ENCODE measurements at regions not wholly inside any gene's neighbourhood (a gene's known extent, or its start where the extent isn't known, plus 50 kb on each side); places are given as distances from the start of the nearest gene placed in this dataset.

- DNase-seq = no peak
Measured at GRCh38 chr4:113849771-113850170, 88.2 kb upstream of the CAMK2D start.

- no peak for DNase-seq
Measured at GRCh38 chr4:113847710-113848109, 86.2 kb upstream of the CAMK2D start.

- DNase-seq = no peak
Measured at GRCh38 chr4:113846433-113846832, 84.9 kb upstream of the CAMK2D start.

- DNase-seq = no peak
Measured at GRCh38 chr4:113845138-113845537, 83.6 kb upstream of the CAMK2D start.

- DNase-seq = no peak
Measured at GRCh38 chr4:113844369-113844768, 82.8 kb upstream of the CAMK2D start.

GRCh38 chr4:113840861-113841260 lies 79.3 kb upstream of the CAMK2D start:
- no peak for DNase-seq

GRCh38 chr4:113838460-113838859 lies 76.9 kb upstream of the CAMK2D start:
- DNase-seq = no peak

- DNase-seq = peak; percentile 54
Measured at GRCh38 chr4:113837397-113837796, 75.9 kb upstream of the CAMK2D start.

GRCh38 chr4:113835005-113835404 lies 73.5 kb upstream of the CAMK2D start:
- DNase-seq = no peak

- DNase-seq = no peak
Measured at GRCh38 chr4:113834298-113834697, 72.8 kb upstream of the CAMK2D start.

GRCh38 chr4:113832803-113833202 lies 71.3 kb upstream of the CAMK2D start:
- DNase-seq = no peak

GRCh38 chr4:113831457-113831856 lies 69.9 kb upstream of the CAMK2D start:
- no peak for DNase-seq

GRCh38 chr4:113828702-113829101 lies 67.2 kb upstream of the CAMK2D start:
- DNase-seq = no peak

GRCh38 chr4:113827285-113827684 lies 65.7 kb upstream of the CAMK2D start:
- DNase-seq = no peak

- no peak for DNase-seq
Measured at GRCh38 chr4:113826421-113826820, 64.9 kb upstream of the CAMK2D start.

- peak; percentile 55 for DNase-seq
Measured at GRCh38 chr4:113825272-113825671, 63.7 kb upstream of the CAMK2D start.

- DNase-seq = no peak
Measured at GRCh38 chr4:113824396-113824795, 62.9 kb upstream of the CAMK2D start.

GRCh38 chr4:113823291-113823659 lies 61.7 kb upstream of the CAMK2D start:
- DNase-seq = peak; percentile 69

- peak; percentile 75 for DNase-seq
Measured at GRCh38 chr4:113822555-113823290, 61.2 kb upstream of the CAMK2D start.

- no peak for DNase-seq
Measured at GRCh38 chr4:113821856-113822255, 60.3 kb upstream of the CAMK2D start.

- DNase-seq = no peak
Measured at GRCh38 chr4:113820108-113820507, 58.6 kb upstream of the CAMK2D start.

GRCh38 chr4:113815826-113816225 lies 54.3 kb upstream of the CAMK2D start:
- DNase-seq = no peak

- DNase-seq = no peak
Measured at GRCh38 chr4:113811359-113811758, 49.8 kb upstream of the CAMK2D start.
